ENCODE measurements at regions not wholly inside any gene's neighbourhood (a gene's known extent, or its start where the extent isn't known, plus 50 kb on each side); places are given as distances from the start of the nearest gene placed in this dataset.

DNA sequence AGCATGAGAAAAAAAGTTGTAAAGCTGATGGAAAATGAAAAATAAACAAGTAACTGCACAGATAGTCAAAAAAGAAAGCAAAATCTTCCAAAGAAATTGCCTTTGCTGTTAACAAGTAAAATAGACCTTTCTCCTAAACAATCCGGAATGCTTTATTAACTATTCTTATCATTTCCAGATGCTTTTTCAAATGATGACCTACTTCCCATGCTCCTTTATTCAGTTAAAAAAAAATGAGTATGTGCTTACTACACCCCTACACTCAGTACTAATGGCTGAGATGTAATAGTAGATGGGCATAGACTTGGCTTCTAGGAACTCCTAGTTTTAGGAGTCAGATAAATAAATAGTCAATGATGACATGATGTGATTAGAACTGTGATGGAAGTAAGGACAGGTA lies 108.5 kb downstream of the NIBAN1 start:
- Histone ChIP-seq H3K27ac (peak overlapping the region in 1 of 2 donors; percentile 83), H3K27me3 (no peaks in the 10 kb centered on the region), H3K9me3 (no peaks in the 10 kb centered on the region), H3K4me1 (peaks cover 0 to 52% of the 10 kb centered on the region in 2 donors), H3K4me3 (no peak overlapping the region), H3K36me3 (no peaks in the 10 kb centered on the region)
- ATAC-seq (no peak), DNase-seq (no peak)
- intact Hi-C loops (cut with DNase I), result no loop called here
- TF ChIP-seq, protein P1, sequence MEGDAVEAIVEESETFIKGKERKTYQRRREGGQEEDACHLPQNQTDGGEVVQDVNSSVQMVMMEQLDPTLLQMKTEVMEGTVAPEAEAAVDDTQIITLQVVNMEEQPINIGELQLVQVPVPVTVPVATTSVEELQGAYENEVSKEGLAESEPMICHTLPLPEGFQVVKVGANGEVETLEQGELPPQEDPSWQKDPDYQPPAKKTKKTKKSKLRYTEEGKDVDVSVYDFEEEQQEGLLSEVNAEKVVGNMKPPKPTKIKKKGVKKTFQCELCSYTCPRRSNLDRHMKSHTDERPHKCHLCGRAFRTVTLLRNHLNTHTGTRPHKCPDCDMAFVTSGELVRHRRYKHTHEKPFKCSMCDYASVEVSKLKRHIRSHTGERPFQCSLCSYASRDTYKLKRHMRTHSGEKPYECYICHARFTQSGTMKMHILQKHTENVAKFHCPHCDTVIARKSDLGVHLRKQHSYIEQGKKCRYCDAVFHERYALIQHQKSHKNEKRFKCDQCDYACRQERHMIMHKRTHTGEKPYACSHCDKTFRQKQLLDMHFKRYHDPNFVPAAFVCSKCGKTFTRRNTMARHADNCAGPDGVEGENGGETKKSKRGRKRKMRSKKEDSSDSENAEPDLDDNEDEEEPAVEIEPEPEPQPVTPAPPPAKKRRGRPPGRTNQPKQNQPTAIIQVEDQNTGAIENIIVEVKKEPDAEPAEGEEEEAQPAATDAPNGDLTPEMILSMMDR (IDR thresholded peaks at IDR 0.05), result no peak

GRCh38 chr1:184861755-184862336 lies 107.2 kb upstream of the EDEM3 start:
- no peak for ATAC-seq
- H3K4me1 ChIP-seq, result peaks cover 0 to 39% of the 10 kb centered on the region in 2 donors
- TF ChIP-seq, protein P1 (IDR thresholded peaks at IDR 0.05), result no peak

GRCh38 chr1:184860985-184861754 lies 106.5 kb upstream of the EDEM3 start:
- Histone ChIP-seq H3K4me3 (no peak overlapping the region), H3K4me1 (peaks cover 0 to 33% of the 10 kb centered on the region in 2 donors), H3K36me3 (no peaks in the 10 kb centered on the region), H3K9me3 (no peaks in the 10 kb centered on the region), H3K27ac (peak overlapping the region in 1 of 2 donors; percentile 9), H3K27me3 (no peaks in the 10 kb centered on the region)
- TF ChIP-seq, protein P1 (IDR thresholded peaks at IDR 0.05), result no peak
- intact Hi-C loops (cut with DNase I), result no loop called here
- DNase-seq (no peak), ATAC-seq (no peak)

More at GRCh38 chr1:184861755-184862336, 107.2 kb upstream of the EDEM3 start:
- peak overlapping the region in 1 of 2 donors; percentile 9 for H3K27ac ChIP-seq
- H3K27me3 ChIP-seq, result no peaks in the 10 kb centered on the region
- intact Hi-C loops (cut with DNase I), result no loop called here
- DNase-seq, result no peak
- no peak overlapping the region for H3K4me3 ChIP-seq
- no peaks in the 10 kb centered on the region for H3K36me3 ChIP-seq
- H3K9me3 ChIP-seq, result no peaks in the 10 kb centered on the region

GRCh38 chr1:184860535-184860934 lies 105.9 kb upstream of the EDEM3 start:
- DNase-seq, result no peak
- Histone ChIP-seq H3K4me3 (no peak overlapping the region), H3K36me3 (no peaks in the 10 kb centered on the region), H3K4me1 (peaks cover 0 to 29% of the 10 kb centered on the region in 2 donors), H3K27ac (peak overlapping the region in 1 of 2 donors; percentile 9), H3K9me3 (no peaks in the 10 kb centered on the region), H3K27me3 (no peaks in the 10 kb centered on the region)
- intact Hi-C loops (cut with DNase I), result no loop called here
- no peak for ATAC-seq
- TF ChIP-seq, protein P1 (IDR thresholded peaks at IDR 0.05), result no peak

DNA sequence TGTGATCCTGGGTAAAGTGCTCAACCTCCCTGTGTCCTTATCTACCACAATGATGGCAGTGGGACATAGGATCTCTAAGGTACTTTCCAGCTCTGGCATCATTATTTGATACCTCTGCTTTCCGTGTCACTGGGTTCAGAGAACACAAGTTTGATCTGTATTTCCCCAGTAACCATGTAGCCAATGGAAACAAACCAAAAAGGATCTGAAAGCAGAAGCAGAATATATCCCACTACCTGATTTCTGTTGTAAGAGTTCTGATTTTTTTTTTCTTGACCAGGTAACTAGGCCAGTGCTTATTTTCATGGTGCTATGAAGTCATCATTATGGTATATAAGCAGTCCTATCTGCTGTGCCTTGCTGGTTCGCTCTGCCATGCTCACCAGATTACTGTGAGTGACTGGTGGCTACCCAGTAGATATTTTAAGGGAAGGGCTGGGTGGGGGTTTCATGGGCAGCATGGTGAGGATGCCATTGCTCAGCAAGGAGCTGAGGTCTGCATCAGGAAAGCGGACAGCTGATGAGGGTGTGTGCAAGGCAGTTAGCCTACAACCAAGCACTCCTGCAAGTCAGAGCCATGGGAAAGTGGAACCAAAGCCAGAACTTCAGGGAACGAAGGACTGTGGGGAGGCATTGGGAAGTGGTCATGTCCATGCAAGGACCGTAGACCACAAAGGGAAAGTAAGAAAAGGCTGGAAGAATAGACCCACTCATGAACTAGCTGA lies 104.9 kb upstream of the EDEM3 start:
- H3K4me3 ChIP-seq, result no peak overlapping the region
- H3K27me3 ChIP-seq, result no peaks in the 10 kb centered on the region
- peaks cover 0 to 29% of the 10 kb centered on the region in 2 donors for H3K4me1 ChIP-seq
- no peaks in the 10 kb centered on the region for H3K9me3 ChIP-seq
- H3K36me3 ChIP-seq, result no peaks in the 10 kb centered on the region
- intact Hi-C loops (cut with DNase I), result no loop called here
- no peak overlapping the region for H3K27ac ChIP-seq
- TF ChIP-seq, protein P1 (IDR thresholded peaks at IDR 0.05), result no peak
- DNase-seq (no peak), ATAC-seq (no peak)

Measured in left lung (tissue), 4 donors.